Fibroblast of villous mesenchyme (primary cell): ENCODE measurements at regions not wholly inside any gene's neighbourhood (a gene's known extent, or its start where the extent isn't known, plus 50 kb on each side); places are given as distances from the start of the nearest gene placed in this dataset.
A peak's percentile ranks its signal among the peaks of the same experiment; 100 is the strongest.

Experiments
- DNase-seq: peaks from one replicate; pipeline ENCODE4 v3.0.0-alpha.2; 2010; ENCODE audit warnings: low read depth
- H3K4me3 ChIP-seq: 2 replicates; pipeline ENCODE4 v1.5.1; 2011; ENCODE audit warnings: low read depth, mild to moderate bottlenecking, low read length
- CTCF ChIP-seq: IDR thresholded peaks from 2 replicates; pipeline ENCODE4 v1.5.1; 2012; ENCODE audit warnings: low read depth, mild to moderate bottlenecking, low read length; ENCODE audit not compliant: insufficient read depth

GRCh38 chr3:152964911-152965609, 130.1 kb downstream of the P2RY1 start:
- DNase-seq, result no peak
- H3K4me3 ChIP-seq, result no peak overlapping the region
- no peak for TF ChIP-seq CTCF

GRCh38 chr3:152968388-152969024, 133.6 kb downstream of the P2RY1 start:
- peak; percentile 56 for DNase-seq
- no peak overlapping the region for H3K4me3 ChIP-seq
- no peak for TF ChIP-seq CTCF

GRCh38 chr3:152969557-152970300, 134.8 kb downstream of the P2RY1 start:
- DNase-seq, result peak; percentile 30
- TF ChIP-seq CTCF, result no peak
- H3K4me3 ChIP-seq, result no peak overlapping the region

GRCh38 chr3:152970851-152971250, 135.9 kb downstream of the P2RY1 start:
- TF ChIP-seq CTCF, result no peak
- DNase-seq, result no peak
- H3K4me3 ChIP-seq, result no peak overlapping the region

GRCh38 chr3:152971880-152972279, 136.9 kb downstream of the P2RY1 start:
- no peak overlapping the region for H3K4me3 ChIP-seq
- TF ChIP-seq CTCF, result no peak
- DNase-seq, result no peak

- H3K4me3 ChIP-seq, result no peak overlapping the region
- DNase-seq, result no peak
- TF ChIP-seq CTCF, result no peak
These were observed 138.6 kb downstream of the P2RY1 start for GRCh38 chr3:152973575-152973974.
